Neural progenitor cell (in vitro differentiated cells): ENCODE measurements at regions not wholly inside any gene's neighbourhood (a gene's known extent, or its start where the extent isn't known, plus 50 kb on each side); places are given as distances from the start of the nearest gene placed in this dataset.

ENCODE experiments used
- DNase-seq: peaks from one replicate; pipeline ENCODE4 v3.0.0-alpha.2; 2016; ENCODE audit warnings: low spot score
- H2AFZ ChIP-seq: fragments of 200-600 bp; sonication (generic); replicated peaks from 2 replicates; pipeline ENCODE4 v1.6.1; 2016; ENCODE audit warnings: antibody characterized with exemption
- H3F3A ChIP-seq: fragments of 200-600 bp; sonication (generic); 2 replicates; pipeline ENCODE4 v1.6.1; 2016; ENCODE audit warnings: antibody characterized with exemption, low read depth
- H3K27ac ChIP-seq: fragments of 200-600 bp; sonication (generic); 2 replicates; pipeline ENCODE4 v1.5.1; 2016; ENCODE audit warnings: mild to moderate bottlenecking
- H3K27me3 ChIP-seq: fragments of 200-600 bp; sonication (generic); 2 replicates; pipeline ENCODE4 v1.6.1; 2016; ENCODE audit warnings: mild to moderate bottlenecking, moderate library complexity
- H3K36me3 ChIP-seq: fragments of 200-600 bp; sonication (generic); 2 replicates; pipeline ENCODE4 v1.5.1; 2016
- H3K4me1 ChIP-seq: fragments of 200-600 bp; sonication (generic); 2 replicates; pipeline ENCODE4 v1.6.1; 2016; ENCODE audit warnings: mixed run types
- H3K4me2 ChIP-seq: fragments of 200-600 bp; sonication (generic); 2 replicates; pipeline ENCODE4 v1.6.1; 2016
- H3K4me3 ChIP-seq: fragments of 200-600 bp; sonication (generic); 2 replicates; pipeline ENCODE4 v1.5.1; 2016
- H3K79me2 ChIP-seq: fragments of 200-600 bp; sonication (generic); 2 replicates; pipeline ENCODE4 v1.6.1; 2016; ENCODE audit warnings: low read depth
- H3K9ac ChIP-seq: fragments of 200-600 bp; sonication (generic); 2 replicates; pipeline ENCODE4 v1.6.1; 2016
- H3K9me3 ChIP-seq: fragments of 200-600 bp; sonication (generic); 2 replicates; pipeline ENCODE4 v1.5.1; 2016; ENCODE audit warnings: low read depth
- H4K20me1 ChIP-seq: fragments of 200-600 bp; sonication (generic); 2 replicates; pipeline ENCODE4 v1.6.1; 2016; ENCODE audit warnings: low read depth
- H3K27ac Mint-ChIP-seq: 3 replicates; pipeline ENCODE4 v1.8.0; 2021; ENCODE audit warnings: mixed read lengths
- H3K27me3 Mint-ChIP-seq: 2 replicates; pipeline ENCODE4 v1.8.0; 2022; ENCODE audit warnings: low read depth, mild to moderate bottlenecking, inconsistent platforms, moderate library complexity, mixed read lengths; ENCODE audit not compliant: insufficient read depth
- H3K36me3 Mint-ChIP-seq: 3 replicates; pipeline ENCODE4 v1.8.0; 2021; ENCODE audit warnings: mixed read lengths
- H3K4me1 Mint-ChIP-seq: 3 replicates; pipeline ENCODE4 v1.8.0; 2021; ENCODE audit warnings: mixed read lengths
- H3K4me3 Mint-ChIP-seq: 3 replicates; pipeline ENCODE4 v1.8.0; 2021; ENCODE audit warnings: mild to moderate bottlenecking, moderate library complexity, mixed read lengths
- H3K9me3 Mint-ChIP-seq: 3 replicates; pipeline ENCODE4 v1.8.0; 2020; ENCODE audit warnings: mixed read lengths
- CTCF ChIP-seq: fragments of 200-600 bp; sonication (generic); IDR thresholded peaks from 2 replicates; pipeline ENCODE4 v1.5.1; 2017; ENCODE audit warnings: antibody characterized with exemption, mild to moderate bottlenecking
- EZH2 ChIP-seq: fragments of 200-600 bp; sonication (generic); IDR thresholded peaks from 2 replicates; pipeline ENCODE4 v1.6.1; 2017; ENCODE audit warnings: antibody characterized with exemption, mild to moderate bottlenecking, moderate library complexity
- EZH2phosphoT487 ChIP-seq: fragments of 200-600 bp; sonication (generic); IDR thresholded peaks from 2 replicates; pipeline ENCODE4 v1.6.1; 2017; ENCODE audit warnings: antibody characterized with exemption

GRCh38 chr9:85368781-85369180 is 373.0 kb downstream of the AGTPBP1 start:
- Mint-ChIP-seq H3K4me3 (no peak overlapping the region), H3K27ac (no peak overlapping the region), H3K27me3 (peaks cover 8% of the 10 kb centered on the region), H3K4me1 (no peaks in the 10 kb centered on the region), H3K36me3 (no peaks in the 10 kb centered on the region), H3K9me3 (peaks cover 2% of the 10 kb centered on the region)
- no peaks in the 10 kb centered on the region for H3K36me3 ChIP-seq
- H3K4me1 ChIP-seq, result no peaks in the 10 kb centered on the region
- H3K79me2 ChIP-seq, result no peaks in the 10 kb centered on the region
- no peak overlapping the region for H3K27ac ChIP-seq
- H2AFZ ChIP-seq, result no peak overlapping the region
- H4K20me1 ChIP-seq, result no peaks in the 10 kb centered on the region
- no peak for TF ChIP-seq EZH2
- no peak for TF ChIP-seq EZH2phosphoT487
- no peak for TF ChIP-seq CTCF
- H3K4me2 ChIP-seq, result no peak overlapping the region
- no peak overlapping the region for H3K9ac ChIP-seq
- H3F3A ChIP-seq, result no peaks in the 10 kb centered on the region
- H3K4me3 ChIP-seq, result no peak overlapping the region
- no peaks in the 10 kb centered on the region for H3K9me3 ChIP-seq
- H3K27me3 ChIP-seq, result no peaks in the 10 kb centered on the region
- no peak for DNase-seq

DNA sequence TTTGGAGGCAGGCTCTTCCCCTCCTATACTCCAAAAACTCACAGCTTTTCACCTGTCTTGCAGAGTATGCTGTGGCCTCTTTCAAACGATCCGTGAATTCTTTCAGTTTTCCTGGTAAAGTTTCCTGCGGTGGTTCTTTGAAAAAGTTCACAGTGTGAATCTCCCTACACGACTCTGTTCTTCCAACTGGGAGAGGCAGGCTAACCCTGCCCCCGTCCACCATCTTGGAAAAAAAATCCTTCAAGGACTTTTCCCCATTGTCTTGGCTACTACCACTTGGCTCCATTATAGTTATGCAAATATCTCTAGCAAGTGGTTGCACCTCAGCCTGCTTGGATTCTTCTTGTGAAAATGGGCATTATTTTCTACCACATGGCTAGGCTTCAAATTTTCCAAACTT is 382.6 kb downstream of the AGTPBP1 start:
- Histone ChIP-seq H3K27ac (no peak overlapping the region), H3K9me3 (no peaks in the 10 kb centered on the region), H2AFZ (no peak overlapping the region), H4K20me1 (no peaks in the 10 kb centered on the region), H3K36me3 (peaks cover 2% of the 10 kb centered on the region), H3K4me3 (no peak overlapping the region), H3F3A (no peaks in the 10 kb centered on the region), H3K27me3 (no peaks in the 10 kb centered on the region), H3K4me1 (no peaks in the 10 kb centered on the region), H3K4me2 (no peak overlapping the region), H3K9ac (no peak overlapping the region), H3K79me2 (no peaks in the 10 kb centered on the region)
- H3K4me1 Mint-ChIP-seq, result no peaks in the 10 kb centered on the region
- no peaks in the 10 kb centered on the region for H3K27me3 Mint-ChIP-seq
- no peak overlapping the region for H3K27ac Mint-ChIP-seq
- H3K4me3 Mint-ChIP-seq, result no peak overlapping the region
- peaks cover 11% of the 10 kb centered on the region for H3K9me3 Mint-ChIP-seq
- DNase-seq, result no peak
- TF ChIP-seq EZH2, result no peak
- no peak for TF ChIP-seq EZH2phosphoT487
- TF ChIP-seq CTCF, result no peak
- H3K36me3 Mint-ChIP-seq, result no peaks in the 10 kb centered on the region

GRCh38 chr9:85349046-85349445 is 392.7 kb downstream of the AGTPBP1 start:
- H3K36me3 Mint-ChIP-seq, result no peaks in the 10 kb centered on the region

More at GRCh38 chr9:85349046-85349445, 392.7 kb downstream of the AGTPBP1 start:
- H3K4me1 ChIP-seq, result no peaks in the 10 kb centered on the region
- H3K4me3 Mint-ChIP-seq, result no peak overlapping the region
- peaks cover 2% of the 10 kb centered on the region for H3K9me3 Mint-ChIP-seq
- H3K9ac ChIP-seq, result no peak overlapping the region
- no peaks in the 10 kb centered on the region for H4K20me1 ChIP-seq
- no peak overlapping the region for H3K4me2 ChIP-seq
- H3K36me3 ChIP-seq, result no peaks in the 10 kb centered on the region
- no peak overlapping the region for H3K27ac Mint-ChIP-seq
- H3F3A ChIP-seq, result no peaks in the 10 kb centered on the region
- TF ChIP-seq EZH2phosphoT487 (no peak), EZH2 (no peak), CTCF (no peak)
- no peak overlapping the region for H2AFZ ChIP-seq
- H3K4me1 Mint-ChIP-seq, result no peaks in the 10 kb centered on the region
- no peaks in the 10 kb centered on the region for H3K9me3 ChIP-seq
- H3K27me3 ChIP-seq, result no peaks in the 10 kb centered on the region
- no peaks in the 10 kb centered on the region for H3K79me2 ChIP-seq
- H3K4me3 ChIP-seq, result no peak overlapping the region
- H3K27ac ChIP-seq, result no peak overlapping the region
- DNase-seq, result no peak
- H3K27me3 Mint-ChIP-seq, result peaks cover 5% of the 10 kb centered on the region
